HG03432 (cell line): ENCODE measurements at regions not wholly inside any gene's neighbourhood (a gene's known extent, or its start where the extent isn't known, plus 50 kb on each side); places are given as distances from the start of the nearest gene placed in this dataset.
"Not testable (repeated sequence)": the region's sequence is repeated elsewhere in the genome, so short reads cannot be mapped to it uniquely, and the experiment has no call there.

Experiments used
- ATAC-seq: cut with Tn5 transposase; IDR thresholded peaks from one replicate; pipeline ENCODE4 v1.9.1; 2021; ENCODE audit warnings: mild to moderate bottlenecking, moderate library complexity; ENCODE audit not compliant: unreplicated experiment

DNA sequence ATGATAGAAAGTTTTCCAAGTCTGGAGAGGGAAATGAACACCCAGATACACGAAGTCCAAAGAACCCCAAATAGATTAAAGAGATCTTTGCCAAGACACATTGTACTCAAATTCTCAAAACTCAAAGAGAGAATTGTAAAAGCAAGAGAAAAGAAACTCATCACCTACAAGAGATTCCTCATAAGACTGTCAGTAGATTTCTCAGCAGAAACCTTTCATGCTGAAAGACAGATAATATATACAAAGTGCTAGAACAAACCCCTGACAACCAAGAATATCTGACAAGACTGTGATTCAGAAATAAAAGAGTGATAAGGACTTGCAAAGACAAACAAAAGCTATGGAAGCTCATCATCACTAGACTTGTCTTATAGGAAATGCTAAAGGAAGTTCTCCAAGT, 326.7 kb upstream of the ZNF608 start:
- ATAC-seq: no peak

DNA sequence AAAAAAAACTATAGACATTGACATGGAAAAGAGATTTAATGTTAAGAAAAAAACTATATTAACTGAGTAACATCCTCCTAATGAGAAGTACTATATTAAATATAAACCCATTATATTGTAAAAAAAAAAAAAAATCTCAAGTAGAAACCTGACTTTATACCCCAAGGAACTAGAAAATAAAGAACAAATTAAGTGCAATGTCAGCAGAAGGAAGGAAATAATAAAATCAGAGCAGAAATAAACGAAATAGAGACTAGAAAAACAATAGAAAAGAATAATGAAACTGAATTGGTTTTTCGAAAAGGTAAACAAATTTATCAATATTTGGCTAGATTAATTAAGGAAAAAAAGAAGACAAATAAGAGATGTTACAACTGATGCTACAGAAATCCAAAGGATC, 329.1 kb upstream of the ZNF608 start:
- ATAC-seq: no peak

DNA sequence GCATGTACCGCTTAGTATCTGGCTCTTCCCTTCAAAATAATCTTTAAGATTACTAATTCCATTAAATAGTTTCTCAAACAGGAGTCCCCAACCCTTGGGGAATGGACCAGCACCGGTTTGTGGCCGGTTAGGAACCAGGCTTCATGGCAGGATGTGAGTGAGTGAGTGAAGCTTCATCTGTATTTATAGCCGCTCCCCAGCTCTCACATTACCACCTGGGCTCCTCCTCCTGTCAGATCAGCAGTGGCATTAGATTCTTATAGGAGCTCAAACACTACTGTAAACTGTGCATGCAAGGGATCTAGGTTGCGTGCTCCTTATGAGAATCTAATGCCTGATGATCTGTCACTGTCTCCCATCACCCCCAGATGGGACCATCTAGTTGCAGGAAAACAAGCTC, 332.6 kb upstream of the ZNF608 start:
- ATAC-seq: not testable (repeated sequence)

- no peak for ATAC-seq
These were observed 334.7 kb upstream of the ZNF608 start for GRCh38 chr5:125081101-125081500.

GRCh38 chr5:125083981-125084380, 337.5 kb upstream of the ZNF608 start:
- no peak for ATAC-seq

DNA sequence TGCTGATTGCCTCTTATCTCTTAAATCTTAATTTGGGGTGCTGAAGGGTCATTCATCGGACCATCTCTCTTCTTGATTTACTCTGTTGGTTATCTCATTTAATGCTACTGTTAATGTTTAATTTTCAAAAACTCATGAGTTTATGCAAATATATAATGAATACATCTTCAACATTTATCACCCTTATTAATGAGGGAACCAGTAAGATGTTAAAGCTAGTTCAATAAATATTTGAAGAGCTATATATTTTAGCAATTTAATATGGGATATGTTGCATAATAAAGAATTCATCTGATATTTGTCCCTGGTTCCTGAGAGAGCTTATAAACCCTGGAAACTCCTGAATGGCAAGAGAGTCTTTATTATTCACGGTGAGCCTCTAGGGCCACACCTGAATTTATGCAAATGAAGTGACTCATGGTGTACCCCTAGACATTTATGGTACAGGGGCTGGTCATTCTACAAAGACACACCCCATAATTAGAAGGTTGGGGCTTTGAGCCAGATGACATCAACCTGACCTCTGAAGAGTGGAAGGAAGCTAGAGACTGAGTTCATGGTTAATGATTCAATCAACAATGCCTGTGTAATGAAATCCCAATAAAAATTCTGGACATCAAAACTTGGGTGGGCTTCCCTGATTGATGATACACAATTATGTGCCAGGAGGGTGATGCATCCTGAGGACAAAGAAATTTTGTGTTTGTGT, 339.5 kb upstream of the ZNF608 start:
- no peak for ATAC-seq

GRCh38 chr5:125088522-125089105, 342.2 kb upstream of the ZNF608 start:
- no peak for ATAC-seq

DNA sequence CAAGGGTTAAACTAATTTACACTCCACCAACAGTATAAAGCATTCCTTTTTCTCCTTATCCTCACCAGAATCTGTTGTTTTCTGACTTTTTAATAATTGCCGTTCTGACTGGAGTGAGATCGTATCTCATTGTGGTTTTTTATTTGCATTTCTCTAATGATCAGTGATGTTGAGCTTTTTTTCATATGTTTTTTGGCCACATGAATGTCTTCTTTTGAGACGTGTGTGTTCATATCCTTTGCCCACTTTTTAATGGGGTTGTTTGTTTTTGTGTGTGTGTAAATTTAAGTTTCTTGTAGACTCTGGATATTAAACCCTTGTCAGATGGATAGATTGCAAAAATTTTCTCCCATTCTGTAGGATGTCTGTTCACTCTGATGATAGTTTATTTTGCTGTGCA, 345.7 kb upstream of the ZNF608 start:
- not testable (repeated sequence) for ATAC-seq

- no peak for ATAC-seq
These were observed 347.3 kb upstream of the ZNF608 start for GRCh38 chr5:125093776-125094175.

DNA sequence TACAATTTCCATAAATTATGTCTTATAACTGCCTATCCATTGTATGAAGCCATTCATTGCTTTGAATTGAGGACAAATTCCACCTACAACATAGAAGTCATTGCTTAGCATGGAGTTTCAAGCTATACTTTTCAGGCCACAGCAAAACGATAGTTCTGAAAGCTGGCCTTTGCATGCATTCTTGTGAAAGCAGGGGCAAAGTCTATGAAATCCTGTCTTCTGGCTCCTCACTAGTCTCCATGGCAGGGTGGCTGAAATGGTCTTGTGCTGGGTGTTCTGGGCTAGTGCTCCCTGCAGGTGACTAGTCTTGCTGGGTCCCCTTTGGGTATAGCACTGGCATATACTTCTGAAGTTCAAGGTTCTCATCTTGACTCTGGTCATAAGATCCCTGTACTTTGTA, 353.9 kb upstream of the ZNF608 start:
- ATAC-seq: no peak

DNA sequence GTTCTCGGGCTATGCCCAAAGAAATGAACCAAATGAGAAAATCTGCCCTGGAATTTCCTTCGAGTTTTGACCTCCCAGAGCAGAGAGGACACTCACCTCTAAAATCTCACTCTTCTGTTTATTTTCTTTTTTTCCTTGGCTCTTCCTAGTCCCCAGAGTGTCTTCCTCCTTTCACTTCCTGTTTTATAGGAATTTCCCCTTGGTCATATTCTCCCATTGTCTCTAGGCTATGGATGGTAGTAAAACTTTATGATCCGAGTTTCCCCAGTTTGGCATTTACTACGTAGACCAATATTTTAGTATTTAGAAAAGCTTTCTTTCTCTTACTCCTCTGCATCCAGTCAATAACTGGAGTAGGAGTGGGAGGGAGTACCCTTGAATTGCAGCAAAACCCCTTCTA, 354.5 kb upstream of the ZNF608 start:
- ATAC-seq: no peak

- ATAC-seq: no peak
These were observed 357.0 kb upstream of the ZNF608 start for GRCh38 chr5:125103459-125103858.

DNA sequence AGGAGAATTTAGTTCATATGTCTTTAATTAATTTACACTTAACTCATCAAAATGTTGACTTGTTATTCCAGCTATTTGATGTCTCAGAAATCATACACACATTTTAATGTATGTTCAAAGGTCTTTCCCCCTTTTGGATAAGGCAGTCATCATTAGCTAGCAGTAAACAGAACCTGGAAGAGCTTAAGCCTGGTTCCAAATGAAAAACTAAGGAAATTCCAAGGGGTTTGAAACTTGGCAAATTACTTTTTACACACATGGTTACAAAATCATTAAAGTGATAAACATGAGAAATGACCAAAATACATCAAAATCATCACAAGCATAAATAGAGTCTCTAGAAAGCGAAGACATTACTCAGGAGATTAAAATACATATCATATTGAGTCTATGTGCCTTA, 359.8 kb upstream of the ZNF608 start:
- no peak for ATAC-seq

GRCh38 chr5:125106881-125107280, 360.4 kb upstream of the ZNF608 start:
- ATAC-seq: no peak

GRCh38 chr5:125109293-125109692, 362.9 kb upstream of the ZNF608 start:
- ATAC-seq: no peak

GRCh38 chr5:125109816-125110215, 363.4 kb upstream of the ZNF608 start:
- ATAC-seq: no peak

DNA sequence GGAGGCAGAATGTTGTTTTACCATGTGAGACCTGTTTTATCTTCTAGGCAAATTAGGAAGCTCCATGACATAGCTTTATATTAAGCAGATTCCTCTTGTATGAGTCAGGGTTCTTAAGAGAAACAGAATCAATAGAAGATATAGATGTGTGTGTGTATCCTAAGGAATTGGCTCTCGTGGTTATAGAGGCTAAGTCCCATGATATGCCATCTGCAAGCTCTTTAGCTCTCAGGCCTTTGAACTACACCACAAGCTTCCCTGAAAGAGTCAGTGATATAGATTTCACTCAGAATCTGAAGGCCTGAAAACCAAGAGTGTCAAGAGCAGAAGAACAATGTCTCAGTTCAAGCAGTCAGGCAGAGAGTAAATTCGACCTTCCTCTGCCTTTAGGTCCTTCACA, 365.8 kb upstream of the ZNF608 start:
- no peak for ATAC-seq

- peak; percentile 91 for ATAC-seq
These were observed 366.9 kb upstream of the ZNF608 start for GRCh38 chr5:125113328-125113727.

GRCh38 chr5:125115195-125115525, 368.7 kb upstream of the ZNF608 start:
- ATAC-seq: no peak

- no peak for ATAC-seq
These were observed 371.1 kb upstream of the ZNF608 start for GRCh38 chr5:125117566-125117965.

DNA sequence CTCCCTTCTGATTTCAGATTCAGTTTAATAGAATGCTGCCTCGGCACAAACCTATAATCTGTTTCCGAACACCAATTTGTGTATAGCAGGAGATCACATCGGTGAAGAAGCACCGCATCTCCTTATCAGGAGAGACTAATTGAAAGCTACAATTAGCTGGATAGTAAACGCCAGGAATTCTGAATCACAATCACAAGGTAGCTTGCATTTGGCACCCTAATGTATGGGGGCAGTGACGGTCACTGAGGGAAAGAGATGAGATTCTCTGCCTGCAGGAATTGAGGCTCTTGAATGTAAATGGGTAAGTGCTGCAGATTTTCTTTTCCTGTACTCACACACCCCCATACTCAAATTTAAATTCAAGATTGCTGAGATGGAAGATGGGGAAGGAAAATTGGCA, 373.6 kb upstream of the ZNF608 start:
- ATAC-seq: no peak

GRCh38 chr5:125125031-125125823, 378.8 kb upstream of the ZNF608 start:
- no peak for ATAC-seq
